ENCODE measurements at regions not wholly inside any gene's neighbourhood (a gene's known extent, or its start where the extent isn't known, plus 50 kb on each side); places are given as distances from the start of the nearest gene placed in this dataset.

DNA sequence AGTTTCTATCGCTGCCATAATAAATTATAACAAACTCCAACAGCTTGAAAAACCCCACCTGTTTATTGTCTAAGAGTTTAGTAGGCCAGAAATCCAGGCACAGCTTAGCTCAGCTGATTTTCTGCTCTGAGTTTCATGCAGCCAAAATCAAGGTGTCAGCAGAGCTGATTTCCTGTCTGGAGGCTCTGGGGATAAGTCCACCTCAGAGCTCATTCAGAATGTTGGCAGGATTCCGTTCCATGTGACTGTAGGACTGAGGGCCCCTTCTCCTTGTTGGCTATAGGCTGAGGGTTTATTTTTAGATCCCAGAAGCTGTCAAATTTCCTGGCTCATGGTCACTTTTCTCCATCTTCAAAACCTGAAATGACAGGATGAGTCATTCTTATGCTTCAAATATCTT lies 91.6 kb upstream of the CHODL start:
- peaks cover 15% of the 10 kb centered on the region for H3K4me1 ChIP-seq (ENCODE audit: control insufficient read depth, low read depth, low read length)
- no peak overlapping the region for H3K9ac ChIP-seq (ENCODE audit: low read length)
- peaks cover 4% of the 10 kb centered on the region for H3K9me3 ChIP-seq (ENCODE audit: control insufficient read depth, low read depth, low read length)
- H3K4me3 ChIP-seq (ENCODE audit: low read length), result no peak overlapping the region
- H3K27me3 ChIP-seq (ENCODE audit: control insufficient read depth, insufficient read depth, low read length), result no peaks in the 10 kb centered on the region
- H3K27ac ChIP-seq (ENCODE audit: low read length), result no peak overlapping the region
- H3K36me3 ChIP-seq (ENCODE audit: control insufficient read depth, low read depth, low read length), result no peaks in the 10 kb centered on the region

DNA sequence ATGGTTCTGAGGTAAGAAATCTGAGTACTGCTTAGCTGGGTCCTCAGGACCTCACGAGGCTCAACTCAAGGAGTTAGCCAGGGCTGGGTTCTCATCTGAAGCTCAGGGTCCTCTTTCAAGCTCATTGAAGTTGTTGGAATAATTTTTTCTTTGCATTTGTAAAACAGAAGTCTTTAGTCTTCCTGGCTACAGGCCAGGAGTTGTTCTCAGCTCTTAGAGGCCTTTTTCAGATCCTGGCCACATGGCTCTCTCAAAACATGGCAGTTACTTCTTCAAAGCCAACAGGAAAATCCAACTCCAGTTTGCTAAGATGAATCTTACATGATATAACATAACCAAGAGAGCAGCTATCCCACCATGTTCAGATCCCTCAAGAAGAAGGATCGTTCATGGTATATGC lies 92.3 kb upstream of the CHODL start:
- Histone ChIP-seq H3K27ac (ENCODE audit: low read length) (no peak overlapping the region), H3K36me3 (ENCODE audit: control insufficient read depth, low read depth, low read length) (no peaks in the 10 kb centered on the region), H3K9me3 (ENCODE audit: control insufficient read depth, low read depth, low read length) (peaks cover 4% of the 10 kb centered on the region), H3K27me3 (ENCODE audit: control insufficient read depth, insufficient read depth, low read length) (no peaks in the 10 kb centered on the region), H3K4me1 (ENCODE audit: control insufficient read depth, low read depth, low read length) (peaks cover 15% of the 10 kb centered on the region), H3K4me3 (ENCODE audit: low read length) (no peak overlapping the region), H3K9ac (ENCODE audit: low read length) (no peak overlapping the region)

DNA sequence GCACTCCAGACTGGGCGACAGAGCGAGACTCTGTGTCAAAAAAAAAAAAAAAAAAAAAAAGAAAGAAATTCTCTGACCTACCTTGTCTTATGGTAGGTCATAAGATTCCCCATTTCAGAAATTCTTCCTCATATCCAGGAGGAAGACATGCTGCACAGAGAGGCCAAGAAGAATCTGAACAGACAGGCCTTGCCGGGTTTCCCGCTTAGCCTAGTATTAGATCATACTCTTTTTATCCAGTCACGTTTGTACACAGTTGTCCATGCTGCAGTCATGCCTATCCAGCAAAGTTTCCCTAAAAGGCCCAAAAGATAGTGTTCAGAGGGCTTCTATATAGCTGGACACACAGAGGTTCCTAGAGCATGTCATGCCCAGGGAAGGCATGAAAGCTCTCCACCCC lies 93.6 kb upstream of the CHODL start:
- Histone ChIP-seq H3K9me3 (ENCODE audit: control insufficient read depth, low read depth, low read length) (peaks cover 4% of the 10 kb centered on the region), H3K4me1 (ENCODE audit: control insufficient read depth, low read depth, low read length) (peaks cover 15% of the 10 kb centered on the region), H3K27ac (ENCODE audit: low read length) (no peak overlapping the region), H3K27me3 (ENCODE audit: control insufficient read depth, insufficient read depth, low read length) (no peaks in the 10 kb centered on the region), H3K36me3 (ENCODE audit: control insufficient read depth, low read depth, low read length) (no peaks in the 10 kb centered on the region), H3K9ac (ENCODE audit: low read length) (no peak overlapping the region), H3K4me3 (ENCODE audit: low read length) (no peak overlapping the region)

DNA sequence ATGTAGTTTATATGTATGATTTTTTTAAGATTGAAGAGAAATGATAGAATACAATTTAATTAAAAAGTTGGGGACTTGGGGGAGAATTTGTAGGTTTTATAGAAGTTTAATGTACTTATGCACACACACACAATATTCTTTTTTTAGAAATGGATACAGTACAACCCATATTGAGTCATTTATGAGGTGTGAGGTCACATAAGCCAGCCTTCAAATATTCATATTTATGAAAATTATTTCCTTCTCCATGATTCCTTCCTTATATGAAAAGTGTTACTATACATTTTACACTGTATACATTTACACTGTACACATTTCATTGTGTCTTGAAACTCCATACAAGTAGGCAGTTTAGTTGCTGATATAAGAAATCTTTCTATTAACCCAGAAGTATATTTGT lies 96.2 kb upstream of the CHODL start:
- H3K9ac ChIP-seq (ENCODE audit: low read length), result no peak overlapping the region
- no peak overlapping the region for H3K27ac ChIP-seq (ENCODE audit: low read length)
- H3K27me3 ChIP-seq (ENCODE audit: control insufficient read depth, insufficient read depth, low read length), result no peaks in the 10 kb centered on the region
- no peaks in the 10 kb centered on the region for H3K4me1 ChIP-seq (ENCODE audit: control insufficient read depth, low read depth, low read length)
- no peaks in the 10 kb centered on the region for H3K36me3 ChIP-seq (ENCODE audit: control insufficient read depth, low read depth, low read length)
- no peaks in the 10 kb centered on the region for H3K9me3 ChIP-seq (ENCODE audit: control insufficient read depth, low read depth, low read length)
- H3K4me3 ChIP-seq (ENCODE audit: low read length), result no peak overlapping the region

DNA sequence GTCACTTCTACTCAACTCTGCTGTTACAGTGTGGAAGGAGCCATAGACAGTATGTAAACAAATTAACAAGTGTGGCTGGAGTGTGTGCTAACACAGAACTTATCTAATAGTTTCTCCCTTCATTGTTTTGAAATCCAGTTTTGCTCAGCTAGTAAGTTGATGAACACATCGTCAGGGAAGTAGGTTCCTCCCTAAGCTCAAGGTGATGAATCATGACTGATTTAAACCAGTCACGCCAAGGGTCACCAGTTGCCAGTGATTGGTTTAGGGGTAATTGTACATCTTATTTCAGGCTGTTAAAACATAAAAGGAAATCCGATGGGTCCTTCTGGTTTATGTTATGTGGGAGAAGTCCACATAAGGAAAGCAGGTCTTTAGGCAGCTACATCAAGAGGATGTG lies 97.0 kb upstream of the CHODL start:
- Histone ChIP-seq H3K9ac (ENCODE audit: low read length) (no peak overlapping the region), H3K27me3 (ENCODE audit: control insufficient read depth, insufficient read depth, low read length) (no peaks in the 10 kb centered on the region), H3K9me3 (ENCODE audit: control insufficient read depth, low read depth, low read length) (no peaks in the 10 kb centered on the region), H3K27ac (ENCODE audit: low read length) (no peak overlapping the region), H3K36me3 (ENCODE audit: control insufficient read depth, low read depth, low read length) (no peaks in the 10 kb centered on the region), H3K4me1 (ENCODE audit: control insufficient read depth, low read depth, low read length) (no peaks in the 10 kb centered on the region), H3K4me3 (ENCODE audit: low read length) (no peak overlapping the region)

DNA sequence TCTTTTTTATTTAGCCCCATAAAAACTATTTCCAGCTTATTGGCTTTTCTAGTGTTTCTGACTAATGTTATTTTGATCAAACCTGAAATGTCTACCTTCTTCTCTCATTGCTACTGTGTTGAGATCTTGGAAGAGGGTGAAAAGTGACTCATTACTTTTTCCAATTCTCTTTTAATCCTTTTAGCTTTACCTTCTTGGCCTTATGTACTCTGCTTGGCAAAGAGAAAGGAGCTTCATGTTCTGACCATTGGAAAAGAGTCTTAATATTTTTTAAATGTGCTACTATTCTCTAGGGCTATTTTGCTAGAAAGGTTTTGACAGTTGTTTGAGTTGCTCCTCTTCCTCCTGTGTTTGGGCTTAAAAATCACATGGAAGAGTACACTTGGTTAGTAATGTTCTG lies 97.8 kb upstream of the CHODL start:
- Histone ChIP-seq H3K4me1 (ENCODE audit: control insufficient read depth, low read depth, low read length) (no peaks in the 10 kb centered on the region), H3K4me3 (ENCODE audit: low read length) (no peak overlapping the region), H3K9ac (ENCODE audit: low read length) (no peak overlapping the region), H3K27ac (ENCODE audit: low read length) (no peak overlapping the region), H3K9me3 (ENCODE audit: control insufficient read depth, low read depth, low read length) (no peaks in the 10 kb centered on the region), H3K27me3 (ENCODE audit: control insufficient read depth, insufficient read depth, low read length) (no peaks in the 10 kb centered on the region), H3K36me3 (ENCODE audit: control insufficient read depth, low read depth, low read length) (no peaks in the 10 kb centered on the region)

DNA sequence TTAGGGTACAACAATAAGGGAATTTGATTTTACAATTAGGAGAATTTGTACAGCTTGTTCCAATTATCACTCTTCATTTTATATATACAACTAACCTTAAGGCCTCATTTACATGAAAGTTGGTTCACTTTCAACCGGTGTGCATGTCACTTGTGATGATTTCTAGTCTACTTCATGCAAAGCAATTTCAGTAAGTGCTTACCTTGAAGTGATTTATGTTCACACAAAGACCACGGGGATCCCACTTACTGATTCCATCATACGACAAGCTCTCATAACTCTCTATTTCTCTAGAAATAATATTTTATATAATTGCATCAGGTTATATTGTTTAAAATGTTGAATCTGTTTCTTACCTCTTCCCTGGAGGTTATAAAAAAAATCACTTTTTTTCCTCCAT lies 100.3 kb upstream of the CHODL start:
- no peak overlapping the region for H3K27ac ChIP-seq (ENCODE audit: low read length)
- H3K27me3 ChIP-seq (ENCODE audit: control insufficient read depth, insufficient read depth, low read length), result no peaks in the 10 kb centered on the region
- no peak overlapping the region for H3K4me3 ChIP-seq (ENCODE audit: low read length)
- H3K9ac ChIP-seq (ENCODE audit: low read length), result no peak overlapping the region
- H3K9me3 ChIP-seq (ENCODE audit: control insufficient read depth, low read depth, low read length), result no peaks in the 10 kb centered on the region
- H3K4me1 ChIP-seq (ENCODE audit: control insufficient read depth, low read depth, low read length), result no peaks in the 10 kb centered on the region
- H3K36me3 ChIP-seq (ENCODE audit: control insufficient read depth, low read depth, low read length), result no peaks in the 10 kb centered on the region

DNA sequence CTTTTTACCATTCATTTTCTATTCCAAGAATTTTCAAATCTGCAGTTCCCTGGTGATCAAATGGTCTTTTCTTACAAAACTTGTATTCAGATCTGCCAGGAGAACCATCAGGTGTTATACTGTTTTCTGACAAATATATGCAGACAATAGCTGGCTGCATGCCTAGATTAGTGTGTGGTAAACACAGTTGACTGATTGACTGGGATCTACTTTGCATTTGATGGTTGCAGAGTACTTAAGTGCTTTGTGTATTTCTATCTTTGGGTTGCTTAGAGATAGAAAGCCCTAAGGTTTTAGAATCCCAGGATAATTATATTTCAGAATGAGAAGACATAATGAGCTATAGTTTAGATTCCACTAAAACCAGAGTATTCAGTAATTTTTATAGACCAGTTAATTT lies 102.0 kb upstream of the CHODL start:
- H3K36me3 ChIP-seq (ENCODE audit: control insufficient read depth, low read depth, low read length), result no peaks in the 10 kb centered on the region

DNA sequence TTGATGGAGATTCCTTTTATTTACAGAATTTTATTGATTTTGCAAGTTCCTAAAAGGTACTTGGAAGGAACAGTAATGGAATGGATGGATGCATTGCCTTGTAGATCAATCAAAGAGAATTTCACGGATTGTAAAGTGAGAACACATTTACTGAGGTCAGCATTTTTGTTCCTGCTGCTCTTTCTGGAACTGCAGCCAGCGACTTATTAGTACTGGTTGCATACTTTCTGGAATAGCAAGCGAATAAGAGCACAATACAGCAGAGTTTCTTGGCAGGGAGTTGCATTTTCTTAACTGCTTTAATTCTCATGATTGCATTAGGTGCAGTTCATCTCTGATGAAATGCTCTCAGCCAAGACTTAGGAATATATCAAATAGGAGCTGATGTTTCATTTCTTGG lies 106.1 kb upstream of the CHODL start:
- Histone ChIP-seq H3K36me3 (ENCODE audit: control insufficient read depth, low read depth, low read length) (no peaks in the 10 kb centered on the region), H3K9me3 (ENCODE audit: control insufficient read depth, low read depth, low read length) (no peaks in the 10 kb centered on the region), H3K27ac (ENCODE audit: low read length) (no peak overlapping the region), H3K27me3 (ENCODE audit: control insufficient read depth, insufficient read depth, low read length) (no peaks in the 10 kb centered on the region), H3K4me1 (ENCODE audit: control insufficient read depth, low read depth, low read length) (no peaks in the 10 kb centered on the region), H3K9ac (ENCODE audit: low read length) (no peak overlapping the region), H3K4me3 (ENCODE audit: low read length) (no peak overlapping the region)

More for the DNA sequence above, 102.0 kb upstream of the CHODL start:
- Histone ChIP-seq H3K4me3 (ENCODE audit: low read length) (no peak overlapping the region), H3K4me1 (ENCODE audit: control insufficient read depth, low read depth, low read length) (no peaks in the 10 kb centered on the region), H3K9me3 (ENCODE audit: control insufficient read depth, low read depth, low read length) (no peaks in the 10 kb centered on the region), H3K9ac (ENCODE audit: low read length) (no peak overlapping the region), H3K27ac (ENCODE audit: low read length) (no peak overlapping the region), H3K27me3 (ENCODE audit: control insufficient read depth, insufficient read depth, low read length) (no peaks in the 10 kb centered on the region)

DNA sequence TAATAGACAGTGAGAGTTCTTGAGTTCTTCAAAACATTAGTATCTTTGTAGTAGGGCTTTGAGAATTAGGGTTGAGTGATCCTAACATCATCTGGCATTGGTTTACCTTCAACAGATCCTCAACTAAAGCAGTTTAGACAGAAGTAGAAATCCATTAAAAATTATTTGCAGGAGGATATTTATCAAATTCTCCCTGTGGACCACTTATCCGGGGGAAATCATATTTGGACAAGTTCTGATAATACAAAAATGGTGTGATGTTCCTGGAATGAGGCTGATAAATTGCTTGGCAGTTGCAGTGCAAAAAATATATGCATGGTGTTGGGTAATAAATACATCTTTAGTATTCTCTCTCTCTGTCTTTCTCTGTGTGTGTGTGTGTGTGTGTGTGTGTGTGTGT lies 115.1 kb upstream of the CHODL start:
- Histone ChIP-seq H3K27ac (ENCODE audit: low read length) (no peak overlapping the region), H3K36me3 (ENCODE audit: control insufficient read depth, low read depth, low read length) (no peaks in the 10 kb centered on the region), H3K27me3 (ENCODE audit: control insufficient read depth, insufficient read depth, low read length) (no peaks in the 10 kb centered on the region), H3K9ac (ENCODE audit: low read length) (no peak overlapping the region), H3K9me3 (ENCODE audit: control insufficient read depth, low read depth, low read length) (no peaks in the 10 kb centered on the region), H3K4me3 (ENCODE audit: low read length) (no peak overlapping the region), H3K4me1 (ENCODE audit: control insufficient read depth, low read depth, low read length) (no peaks in the 10 kb centered on the region)

DNA sequence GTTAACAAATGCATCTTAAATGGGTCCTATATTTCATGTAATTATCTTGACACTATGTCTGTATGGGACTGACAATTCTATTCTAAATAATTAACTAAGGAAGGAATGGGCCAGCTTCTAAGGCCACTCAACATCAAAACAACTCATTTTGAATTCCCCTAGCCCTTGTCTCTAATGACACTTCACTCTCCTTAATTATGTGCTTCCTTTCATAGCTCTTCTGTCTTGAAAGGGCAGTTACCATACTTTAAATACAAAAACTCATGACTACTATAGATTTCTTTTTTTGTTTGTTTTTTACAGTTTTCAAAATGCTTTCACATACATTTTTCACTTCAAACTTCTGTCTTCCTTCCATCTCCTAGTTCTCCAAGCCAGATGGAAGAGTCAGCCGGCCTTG lies 126.1 kb upstream of the CHODL start:
- Histone ChIP-seq H3K4me3 (ENCODE audit: low read length) (no peak overlapping the region), H3K9me3 (ENCODE audit: control insufficient read depth, low read depth, low read length) (no peaks in the 10 kb centered on the region), H3K9ac (ENCODE audit: low read length) (no peak overlapping the region), H3K4me1 (ENCODE audit: control insufficient read depth, low read depth, low read length) (no peaks in the 10 kb centered on the region), H3K27me3 (ENCODE audit: control insufficient read depth, insufficient read depth, low read length) (no peaks in the 10 kb centered on the region), H3K36me3 (ENCODE audit: control insufficient read depth, low read depth, low read length) (no peaks in the 10 kb centered on the region), H3K27ac (ENCODE audit: low read length) (no peak overlapping the region)

DNA sequence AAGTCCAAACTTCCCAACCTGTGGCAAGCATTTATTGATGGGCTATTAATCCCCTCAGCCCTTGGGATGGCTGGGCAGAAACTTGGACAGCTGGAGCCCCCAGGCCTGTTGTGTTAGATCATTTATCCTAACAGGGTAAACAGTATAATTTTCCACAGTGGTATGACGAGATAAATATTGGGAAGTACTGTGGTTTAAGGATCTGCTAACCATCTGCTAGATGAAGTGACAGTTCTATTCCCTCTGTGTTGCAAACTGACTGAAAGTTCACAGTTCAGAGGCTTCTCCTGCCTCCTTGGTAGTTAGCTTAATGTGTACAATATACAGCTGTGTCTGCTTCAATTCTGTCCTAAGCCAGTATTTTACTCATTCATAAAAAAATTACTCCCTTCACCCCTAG lies 127.5 kb upstream of the CHODL start:
- H3K9me3 ChIP-seq (ENCODE audit: control insufficient read depth, low read depth, low read length), result no peaks in the 10 kb centered on the region
- H3K36me3 ChIP-seq (ENCODE audit: control insufficient read depth, low read depth, low read length), result no peaks in the 10 kb centered on the region
- H3K9ac ChIP-seq (ENCODE audit: low read length), result no peak overlapping the region
- H3K27me3 ChIP-seq (ENCODE audit: control insufficient read depth, insufficient read depth, low read length), result no peaks in the 10 kb centered on the region
- no peak overlapping the region for H3K27ac ChIP-seq (ENCODE audit: low read length)
- no peaks in the 10 kb centered on the region for H3K4me1 ChIP-seq (ENCODE audit: control insufficient read depth, low read depth, low read length)
- H3K4me3 ChIP-seq (ENCODE audit: low read length), result no peak overlapping the region

DNA sequence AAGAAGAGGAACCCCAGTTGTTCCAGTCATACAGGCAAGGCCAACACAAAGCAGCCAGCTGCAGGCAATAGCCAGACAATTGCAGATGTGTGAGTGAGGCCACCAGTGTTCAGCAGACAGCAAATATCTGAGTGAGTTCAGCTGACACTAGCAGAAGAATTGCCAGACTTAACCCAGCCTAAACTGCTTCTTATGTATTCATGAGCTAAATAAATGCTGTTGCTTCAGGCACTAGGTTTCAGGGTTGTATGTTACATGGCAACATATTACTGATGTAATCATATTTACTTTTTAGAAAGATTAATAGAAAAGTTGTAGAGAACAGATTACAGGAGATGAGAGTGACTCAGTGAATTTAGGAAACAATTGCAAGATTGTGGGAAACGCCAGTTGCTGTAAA lies 129.8 kb upstream of the CHODL start:
- no peak overlapping the region for H3K4me3 ChIP-seq (ENCODE audit: low read length)
- H3K27me3 ChIP-seq (ENCODE audit: control insufficient read depth, insufficient read depth, low read length), result no peaks in the 10 kb centered on the region
- H3K9ac ChIP-seq (ENCODE audit: low read length), result no peak overlapping the region
- H3K36me3 ChIP-seq (ENCODE audit: control insufficient read depth, low read depth, low read length), result no peaks in the 10 kb centered on the region
- no peaks in the 10 kb centered on the region for H3K4me1 ChIP-seq (ENCODE audit: control insufficient read depth, low read depth, low read length)
- no peak overlapping the region for H3K27ac ChIP-seq (ENCODE audit: low read length)
- no peaks in the 10 kb centered on the region for H3K9me3 ChIP-seq (ENCODE audit: control insufficient read depth, low read depth, low read length)

All from iPS-18a (cell line).